GM23248 (cell line): ENCODE measurements at regions not wholly inside any gene's neighbourhood (a gene's known extent, or its start where the extent isn't known, plus 50 kb on each side); places are given as distances from the start of the nearest gene placed in this dataset.
"Not testable (repeated sequence)": the region's sequence is repeated elsewhere in the genome, so short reads cannot be mapped to it uniquely, and the experiment has no call there.

Experiments
- DNase-seq: peaks from one replicate; pipeline ENCODE4 v3.0.0-alpha.2; 2015
- H2AFZ ChIP-seq: fragments of 200-600 bp; sonication (generic); 2 replicates; pipeline ENCODE4 v1.6.1; 2016; ENCODE audit warnings: antibody characterized with exemption
- H3F3A ChIP-seq: fragments of 200-600 bp; sonication (generic); 2 replicates; pipeline ENCODE4 v1.6.1; 2016; ENCODE audit warnings: mild to moderate bottlenecking, antibody characterized with exemption, mixed run types; ENCODE audit not compliant: insufficient read depth
- H3K27ac ChIP-seq: fragments of 200-600 bp; sonication (generic); 2 replicates; pipeline ENCODE4 v1.5.1; 2016; ENCODE audit warnings: mild to moderate bottlenecking
- H3K27me3 ChIP-seq: fragments of 200-600 bp; sonication (generic); replicated peaks from 2 replicates; pipeline ENCODE4 v1.6.1; 2016; ENCODE audit warnings: mild to moderate bottlenecking; ENCODE audit not compliant: insufficient read depth
- H3K36me3 ChIP-seq: fragments of 200-600 bp; sonication (generic); 2 replicates; pipeline ENCODE4 v1.6.1; 2016; ENCODE audit warnings: low read depth, mild to moderate bottlenecking
- H3K4me1 ChIP-seq: fragments of 200-600 bp; sonication (generic); 2 replicates; pipeline ENCODE4 v1.6.1; 2016; ENCODE audit warnings: mild to moderate bottlenecking; ENCODE audit not compliant: insufficient read depth
- H3K4me2 ChIP-seq: fragments of 200-600 bp; sonication (generic); one replicate; pipeline ENCODE4 v1.6.1; 2016; ENCODE audit warnings: mild to moderate bottlenecking; ENCODE audit not compliant: unreplicated experiment
- H3K4me3 ChIP-seq: fragments of 200-600 bp; sonication (generic); 2 replicates; pipeline ENCODE4 v1.5.1; 2016; ENCODE audit warnings: mild to moderate bottlenecking
- H3K79me2 ChIP-seq: fragments of 200-600 bp; sonication (generic); 2 replicates; pipeline ENCODE4 v1.6.1; 2016; ENCODE audit warnings: mild to moderate bottlenecking; ENCODE audit not compliant: insufficient read depth
- H3K9ac ChIP-seq: fragments of 200-600 bp; sonication (generic); 2 replicates; pipeline ENCODE4 v1.6.1; 2016; ENCODE audit warnings: mild to moderate bottlenecking
- H3K9me2 ChIP-seq: fragments of 200-600 bp; sonication (generic); 2 replicates; pipeline ENCODE4 v1.6.1; 2016; ENCODE audit warnings: mixed run types, mild to moderate bottlenecking, moderate library complexity; ENCODE audit not compliant: insufficient read depth
- H3K9me3 ChIP-seq: fragments of 200-600 bp; sonication (generic); one replicate; pipeline ENCODE4 v1.6.1; 2017; ENCODE audit warnings: low read depth
- H4K20me1 ChIP-seq: fragments of 200-600 bp; sonication (generic); 2 replicates; pipeline ENCODE4 v1.6.0; 2016; ENCODE audit not compliant: insufficient read depth
- EZH2 ChIP-seq: fragments of 200-600 bp; sonication (generic); IDR thresholded peaks from 2 replicates; pipeline ENCODE4 v1.6.1; 2018; ENCODE audit warnings: antibody characterized with exemption, mild to moderate bottlenecking; ENCODE audit not compliant: insufficient read depth, poor library complexity, severe bottlenecking
- EZH2phosphoT487 ChIP-seq: fragments of 200-600 bp; sonication (generic); IDR thresholded peaks from 2 replicates; pipeline ENCODE4 v1.6.1; 2018; ENCODE audit warnings: antibody characterized with exemption, moderate library complexity, mild to moderate bottlenecking, low read depth; ENCODE audit not compliant: insufficient read depth
- WGBS, 2 experiments: methylation state at CpG; one replicate each; pipeline ENCODE4 v1.1.6; 2015 to 2017; ENCODE audit warnings: low lambda C conversion rate in 2 of 2, low coverage in 1 of 2; ENCODE audit errors: missing lambda C conversion rate in 2 of 2; 5-methylcytosine and 5-hydroxymethylcytosine counted together
- in situ Hi-C: fragments of 300-500 bp; cut with MboI; formaldehyde crosslinking; loops from 2 replicates; pipeline ENCODE4 v1.15.0; 2020

- Histone ChIP-seq H3K79me2 (no peaks in the 10 kb centered on the region), H2AFZ (no peak overlapping the region), H4K20me1 (no peaks in the 10 kb centered on the region), H3K4me1 (no peaks in the 10 kb centered on the region), H3K9me2 (no peaks in the 10 kb centered on the region), H3K36me3 (no peaks in the 10 kb centered on the region), H3K4me3 (no peak overlapping the region), H3K4me2 (no peak overlapping the region), H3F3A (no peaks in the 10 kb centered on the region), H3K27me3 (no peaks in the 10 kb centered on the region), H3K9ac (no peak overlapping the region), H3K9me3 (no peaks in the 10 kb centered on the region), H3K27ac (no peak overlapping the region)
- in situ Hi-C loops = no loop called here
- WGBS, 2 experiments = 38 to 40% methylated on average over 9 of the region's 9 CpGs
- TF ChIP-seq EZH2 = no peak
- TF ChIP-seq EZH2phosphoT487 = no peak
- no peak for DNase-seq
These were observed 316.1 kb upstream of the MYT1L start for GRCh38 chr2:2647141-2647541.

GRCh38 chr2:2646433-2647051, 315.5 kb upstream of the MYT1L start:
- no peaks in the 10 kb centered on the region for H3K4me1 ChIP-seq
- no peaks in the 10 kb centered on the region for H3K27me3 ChIP-seq
- WGBS, 2 experiments = 10 to 14% methylated on average over 8 of the region's 8 CpGs
- DNase-seq = no peak
- H3F3A ChIP-seq = no peaks in the 10 kb centered on the region
- no peak overlapping the region for H3K9ac ChIP-seq
- TF ChIP-seq EZH2phosphoT487 = no peak
- no peak for TF ChIP-seq EZH2
- no peaks in the 10 kb centered on the region for H4K20me1 ChIP-seq
- H3K36me3 ChIP-seq = no peaks in the 10 kb centered on the region
- H3K79me2 ChIP-seq = no peaks in the 10 kb centered on the region
- no peak overlapping the region for H3K27ac ChIP-seq
- in situ Hi-C loops = no loop called here
- no peaks in the 10 kb centered on the region for H3K9me3 ChIP-seq
- no peak overlapping the region for H2AFZ ChIP-seq
- H3K4me3 ChIP-seq = no peak overlapping the region
- H3K4me2 ChIP-seq = no peak overlapping the region
- no peaks in the 10 kb centered on the region for H3K9me2 ChIP-seq

- Histone ChIP-seq H3K4me2 (no peak overlapping the region), H3K27ac (no peak overlapping the region), H3K4me3 (no peak overlapping the region), H3K36me3 (no peaks in the 10 kb centered on the region), H3K9me2 (no peaks in the 10 kb centered on the region), H3K9ac (no peak overlapping the region), H3F3A (no peaks in the 10 kb centered on the region), H3K79me2 (no peaks in the 10 kb centered on the region), H2AFZ (no peak overlapping the region), H3K4me1 (no peaks in the 10 kb centered on the region), H4K20me1 (no peaks in the 10 kb centered on the region), H3K27me3 (no peaks in the 10 kb centered on the region), H3K9me3 (no peaks in the 10 kb centered on the region)
- DNase-seq = no peak
- WGBS, 2 experiments = 41 to 43% methylated on average over 19 of the region's 19 CpGs
- in situ Hi-C loops = no loop called here
- TF ChIP-seq EZH2phosphoT487 = no peak
- no peak for TF ChIP-seq EZH2
These were observed 314.2 kb upstream of the MYT1L start for GRCh38 chr2:2645162-2645855.

- H3F3A ChIP-seq, DNase-seq, H4K20me1 ChIP-seq, H3K9ac ChIP-seq, in situ Hi-C loops, H2AFZ ChIP-seq, H3K4me2 ChIP-seq, H3K27me3 ChIP-seq, H3K4me1 ChIP-seq, H3K79me2 ChIP-seq, H3K36me3 ChIP-seq, H3K4me3 ChIP-seq, H3K9me2 ChIP-seq, H3K9me3 ChIP-seq, H3K27ac ChIP-seq: not testable (repeated sequence)
- WGBS, 2 experiments = 79% methylated on average over 9 of the region's 9 CpGs; no CpG with 5 or more reads in 1 of the 2 experiments
These were observed 313.7 kb upstream of the MYT1L start for GRCh38 chr2:2644751-2645150.
